SK-N-DZ (cell line): ENCODE measurements at regions not wholly inside any gene's neighbourhood (a gene's known extent, or its start where the extent isn't known, plus 50 kb on each side); places are given as distances from the start of the nearest gene placed in this dataset.
"Not testable (repeated sequence)": the region's sequence is repeated elsewhere in the genome, so short reads cannot be mapped to it uniquely, and the experiment has no call there.

ENCODE experiments used
- DNase-seq: peaks from one replicate; pipeline ENCODE4 v3.0.0-alpha.2; 2015; ENCODE audit warnings: low spot score

DNA sequence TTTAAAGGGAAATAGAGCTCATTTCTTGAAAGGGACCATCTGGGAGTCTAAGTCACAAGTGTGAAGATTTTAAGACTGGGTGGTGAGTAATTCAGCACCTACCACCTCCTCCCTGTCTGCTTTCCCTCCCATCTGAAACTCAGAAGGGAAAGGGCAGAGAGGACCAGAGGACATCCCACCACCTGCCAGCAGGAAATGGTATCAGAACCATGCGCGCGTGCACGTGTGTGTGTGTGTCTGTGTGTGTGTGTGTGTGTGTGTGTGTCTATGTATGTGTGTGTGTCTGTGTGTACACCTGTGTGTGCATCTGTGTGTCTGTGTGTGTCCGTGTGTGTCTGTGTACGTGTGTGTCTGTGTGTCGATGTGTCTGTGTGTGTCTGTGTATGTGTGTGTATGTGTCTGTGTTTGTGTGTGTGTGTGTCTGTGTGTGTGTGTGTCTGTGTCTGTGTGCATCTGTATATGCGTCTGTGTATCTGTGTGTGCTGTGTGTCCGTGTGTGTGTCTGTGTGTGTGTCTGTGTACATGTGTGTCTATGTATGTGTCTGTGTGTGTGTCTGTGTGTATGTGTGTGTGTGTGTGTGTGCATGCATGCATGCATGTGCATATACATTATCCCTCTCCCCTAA is 76.8 kb downstream of the ZFP36L2 start:
- DNase-seq, result no peak

DNA sequence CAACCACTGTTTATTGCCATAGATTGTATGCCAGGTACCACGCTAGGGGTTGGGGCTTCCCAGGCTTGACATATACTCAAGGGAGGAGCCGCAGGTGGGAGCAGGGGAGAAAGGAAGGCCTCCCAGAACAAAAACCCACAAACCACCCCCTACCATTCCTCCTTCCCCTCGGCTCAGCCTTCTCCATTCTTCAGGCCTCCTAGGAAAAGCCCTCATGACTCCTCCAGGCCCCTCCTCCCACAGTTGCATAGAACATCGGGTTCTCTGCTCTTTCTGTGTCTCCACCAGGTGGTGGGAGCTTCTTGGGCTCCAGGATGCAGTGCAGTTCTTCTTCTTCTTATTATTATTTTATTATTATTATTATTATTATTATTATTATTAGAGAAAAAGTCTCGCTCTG is 80.3 kb downstream of the ZFP36L2 start:
- DNase-seq, result no peak

DNA sequence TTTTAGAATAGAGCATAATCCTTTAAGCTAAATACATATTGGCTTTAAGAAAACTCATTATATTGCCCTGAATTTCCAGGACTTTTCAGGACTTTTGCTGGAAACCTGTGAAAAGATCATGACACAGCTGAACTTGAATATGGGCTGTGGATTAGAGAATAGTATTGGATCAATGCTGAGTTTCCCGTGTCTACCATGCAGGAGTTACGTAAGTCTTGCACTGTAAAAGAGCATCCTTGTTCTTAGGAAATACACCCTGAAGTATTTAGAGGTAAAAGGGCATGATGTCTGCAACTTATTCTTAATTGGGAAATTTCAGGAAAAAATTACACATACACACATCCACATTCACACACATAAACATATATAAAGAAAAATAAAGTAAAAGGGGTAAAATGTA is 82.1 kb downstream of the ZFP36L2 start:
- no peak for DNase-seq

DNA sequence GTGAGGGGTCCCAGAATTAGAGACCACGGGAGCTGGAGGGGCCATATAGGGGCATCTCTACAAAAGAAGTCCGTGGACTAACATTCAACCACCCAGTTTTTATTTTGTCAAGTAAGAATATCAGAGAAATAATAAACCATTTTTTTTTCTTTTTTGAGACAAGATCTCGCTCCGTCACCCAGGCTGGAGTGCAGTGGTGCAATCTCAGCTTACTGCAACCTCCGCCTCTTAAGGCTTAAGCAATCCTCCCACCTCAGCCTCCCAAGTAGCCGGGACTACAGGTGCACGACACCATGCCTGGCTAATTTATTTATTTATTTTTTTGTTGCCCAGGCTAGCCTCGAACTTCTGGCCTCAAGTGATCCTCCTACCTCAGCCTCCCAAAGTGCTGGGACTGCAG is 82.7 kb downstream of the ZFP36L2 start:
- no peak for DNase-seq

DNA sequence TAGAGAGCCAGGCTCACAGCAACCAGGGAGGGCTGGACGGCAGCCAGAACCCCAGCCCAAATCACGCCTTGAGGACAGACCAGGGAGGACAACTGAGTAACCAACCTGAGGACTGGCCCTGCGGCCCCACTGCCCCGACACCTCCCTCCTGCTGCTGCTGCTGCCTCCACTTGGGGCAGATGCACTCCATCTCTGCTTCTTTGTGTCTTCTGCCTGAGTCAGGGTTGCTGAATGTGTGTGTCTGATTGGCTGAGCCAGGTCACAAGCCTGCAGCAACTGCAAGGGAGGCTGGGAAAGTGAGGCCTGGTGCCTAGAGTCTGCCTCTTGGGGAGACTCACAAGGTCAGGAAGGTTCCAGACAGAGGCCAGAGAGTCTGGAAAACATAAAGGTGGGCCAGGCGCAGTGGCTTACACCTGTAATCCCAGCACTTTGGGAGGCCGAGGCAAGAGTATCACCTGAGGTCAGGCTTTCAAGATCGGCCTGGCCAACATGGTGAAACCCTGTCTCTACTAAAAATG is 83.4 kb downstream of the ZFP36L2 start:
- DNase-seq, result peak; percentile 59

DNA sequence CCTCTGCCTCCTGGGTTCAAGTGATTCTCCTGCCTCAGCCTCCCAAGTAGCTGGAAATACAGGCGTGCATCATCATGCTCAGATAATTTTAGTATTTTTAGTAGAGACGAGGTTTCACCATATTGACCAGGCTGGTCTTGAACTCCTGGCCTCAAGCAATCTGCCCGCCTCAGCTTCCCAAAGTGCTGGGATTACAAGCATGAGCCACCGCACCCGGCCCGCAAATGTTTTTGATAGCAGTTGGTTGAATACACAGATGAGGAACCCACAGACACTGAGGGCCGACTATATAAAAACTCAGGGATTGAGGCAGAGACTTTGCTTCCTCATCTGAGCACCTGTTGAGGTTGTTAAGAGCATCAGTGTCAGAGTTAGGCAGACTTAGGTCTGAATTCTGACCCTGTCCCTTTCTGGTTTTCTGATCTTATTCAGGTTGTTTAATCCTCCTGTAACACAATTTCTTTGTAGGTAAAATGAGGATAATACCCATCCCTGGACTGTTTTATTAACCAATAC is 84.7 kb downstream of the ZFP36L2 start:
- DNase-seq, result not testable (repeated sequence)

DNA sequence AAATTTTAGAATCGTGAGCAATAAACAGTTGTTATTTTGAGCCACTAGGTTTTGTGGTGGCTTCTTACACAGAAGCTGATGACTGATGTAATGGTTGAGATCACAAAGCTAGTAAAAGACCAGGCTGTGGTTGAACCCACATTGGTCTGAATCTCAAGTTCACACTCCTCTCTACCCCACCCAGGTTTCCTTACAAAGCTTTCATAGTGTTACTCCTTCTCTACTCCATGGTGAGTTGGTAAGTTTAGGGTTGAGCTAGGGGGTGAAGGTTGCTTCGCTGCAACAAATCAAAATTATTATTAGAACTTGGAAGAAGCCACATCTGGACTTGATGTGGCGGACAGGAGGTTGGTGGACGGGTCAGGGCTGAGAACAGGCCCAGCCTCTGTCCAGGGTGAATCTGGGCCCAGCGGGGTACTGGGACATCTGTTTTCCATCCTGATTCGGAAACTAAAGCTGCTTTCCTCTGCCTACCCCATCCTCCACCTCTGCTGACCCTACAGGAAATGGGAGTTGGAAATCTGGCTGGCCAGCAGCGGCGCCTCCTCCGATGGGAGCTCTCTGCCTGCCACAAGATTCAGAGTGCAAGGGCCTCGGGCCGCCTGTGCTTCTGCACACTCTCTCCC is 86.3 kb downstream of the ZFP36L2 start:
- DNase-seq, result no peak

DNA sequence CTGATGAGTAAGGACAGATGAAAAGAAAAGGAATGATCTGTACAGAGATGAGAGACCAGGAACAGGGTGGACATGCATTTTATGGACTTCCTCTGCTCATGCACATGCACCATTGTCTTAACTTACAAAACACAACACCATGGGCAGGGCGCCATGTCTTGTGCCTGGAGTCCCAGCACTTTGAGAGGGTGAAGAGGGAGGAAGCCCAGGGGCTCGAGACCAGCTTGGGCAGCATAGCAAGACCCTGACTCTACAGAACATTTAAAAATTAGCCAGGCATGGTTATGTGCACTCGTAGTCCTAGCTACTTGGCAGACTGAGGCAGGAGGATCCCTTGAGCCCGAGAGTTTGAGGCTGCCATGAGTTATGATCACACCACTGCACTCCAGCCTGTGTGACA is 86.9 kb downstream of the ZFP36L2 start:
- no peak for DNase-seq

DNA sequence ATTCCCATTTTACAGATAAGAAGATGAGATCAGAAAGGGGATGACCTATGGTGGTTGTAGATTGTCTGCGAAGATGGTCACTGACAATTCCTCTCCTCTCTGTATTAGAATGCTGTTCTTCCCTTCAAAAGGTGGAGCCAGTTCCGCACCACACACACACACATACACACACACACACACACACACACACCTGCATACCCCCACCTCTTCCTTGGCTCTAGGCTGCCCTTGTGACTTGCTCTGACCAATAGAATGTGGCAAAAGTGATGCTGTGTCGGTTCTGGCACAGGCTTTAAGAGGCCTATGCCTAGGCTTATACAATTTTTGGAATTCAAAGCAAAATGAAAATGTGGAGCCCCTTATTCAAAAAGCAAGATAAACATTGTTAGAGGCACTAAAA is 88.0 kb downstream of the ZFP36L2 start:
- DNase-seq, result no peak

DNA sequence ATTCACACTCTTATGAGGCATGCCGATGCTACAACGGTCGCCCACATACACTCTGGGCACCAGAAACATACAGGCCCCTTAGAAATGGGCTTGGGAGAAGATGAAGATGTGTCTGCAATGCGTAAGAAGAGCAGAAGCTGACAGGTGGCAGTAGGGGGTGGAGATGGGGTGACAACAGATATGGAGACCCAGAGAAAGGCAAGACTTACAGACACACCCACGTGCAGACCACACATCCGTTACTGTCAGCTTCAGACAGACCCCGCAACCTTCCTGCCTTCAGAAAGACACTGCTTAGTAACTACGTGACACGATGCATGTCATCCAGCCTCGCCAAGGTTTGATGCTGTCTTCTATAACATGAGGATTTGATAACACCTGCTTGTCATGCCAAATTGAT is 89.5 kb downstream of the ZFP36L2 start:
- DNase-seq, result no peak

DNA sequence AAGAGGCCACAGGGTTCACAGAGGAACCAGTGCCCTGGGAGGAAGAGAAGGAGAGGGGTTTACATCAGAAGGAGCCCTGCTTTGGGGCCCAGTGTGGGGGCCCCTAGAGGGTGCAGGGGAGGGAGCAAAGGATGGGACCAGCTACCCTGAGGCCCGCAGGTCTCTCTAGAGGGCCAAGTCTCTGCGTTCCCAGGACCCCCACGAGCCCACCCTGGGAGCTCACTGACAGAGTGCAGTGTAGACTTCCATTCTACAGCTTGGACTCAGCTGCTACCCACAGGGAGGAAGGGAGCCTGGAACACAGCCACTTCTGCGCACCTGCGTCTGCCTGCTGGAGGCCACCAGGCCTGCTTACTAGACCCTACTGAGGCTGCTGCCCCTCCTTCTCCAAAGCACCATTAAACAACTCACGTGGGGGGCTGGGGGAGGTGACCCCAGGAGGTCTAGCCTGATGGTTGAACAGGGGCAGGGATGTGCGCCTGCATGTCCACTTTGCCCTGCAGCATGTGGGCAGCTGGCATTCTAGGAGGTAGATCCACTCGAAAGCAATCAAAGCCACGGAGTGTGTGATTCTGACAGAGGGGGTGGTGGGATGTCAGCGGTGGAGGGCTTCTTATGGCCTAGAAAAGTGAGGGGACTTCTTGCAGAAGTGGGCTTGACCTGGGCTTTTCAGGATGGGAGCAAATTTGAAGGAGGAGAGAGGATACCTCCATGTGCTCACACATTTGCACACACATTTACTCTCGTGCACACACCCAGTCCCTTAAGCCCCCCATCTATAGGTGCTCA is 90.2 kb downstream of the ZFP36L2 start:
- DNase-seq, result no peak

DNA sequence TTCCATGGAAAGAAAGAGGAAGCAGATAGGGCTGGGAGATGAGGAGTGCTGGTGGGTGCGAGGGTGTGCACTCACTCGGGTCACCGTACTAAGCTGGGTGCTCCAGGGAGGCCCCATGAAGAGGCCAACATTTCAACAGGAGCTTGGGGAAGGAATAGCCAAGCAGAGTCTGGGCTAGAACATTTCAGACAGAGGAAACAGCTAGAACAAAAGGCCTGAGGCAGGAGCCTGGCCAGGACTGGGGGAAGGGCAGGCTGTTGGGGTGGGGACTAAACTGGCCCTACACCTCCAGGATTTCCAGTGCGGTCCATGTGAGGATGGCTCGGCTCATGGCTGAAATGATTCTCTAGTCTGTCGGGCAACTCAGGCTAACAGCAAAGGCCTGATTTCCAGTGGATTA is 90.8 kb downstream of the ZFP36L2 start:
- no peak for DNase-seq

DNA sequence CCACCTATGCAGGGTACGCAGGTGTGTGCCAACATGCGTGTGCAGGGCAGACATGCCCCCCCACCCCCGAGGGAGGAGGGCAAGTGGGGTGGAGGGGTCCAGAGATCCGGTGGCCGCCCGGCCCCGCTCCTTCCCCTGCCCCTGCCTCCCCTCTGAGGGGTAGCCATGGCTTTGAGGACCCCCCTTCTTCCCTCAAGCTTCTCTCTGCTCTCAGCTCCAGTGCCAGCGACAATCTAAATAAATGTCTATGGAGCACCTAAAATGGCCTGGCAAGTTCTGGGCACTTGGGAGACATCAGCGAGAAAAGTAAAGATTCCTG is 91.9 kb downstream of the ZFP36L2 start:
- DNase-seq, result no peak

DNA sequence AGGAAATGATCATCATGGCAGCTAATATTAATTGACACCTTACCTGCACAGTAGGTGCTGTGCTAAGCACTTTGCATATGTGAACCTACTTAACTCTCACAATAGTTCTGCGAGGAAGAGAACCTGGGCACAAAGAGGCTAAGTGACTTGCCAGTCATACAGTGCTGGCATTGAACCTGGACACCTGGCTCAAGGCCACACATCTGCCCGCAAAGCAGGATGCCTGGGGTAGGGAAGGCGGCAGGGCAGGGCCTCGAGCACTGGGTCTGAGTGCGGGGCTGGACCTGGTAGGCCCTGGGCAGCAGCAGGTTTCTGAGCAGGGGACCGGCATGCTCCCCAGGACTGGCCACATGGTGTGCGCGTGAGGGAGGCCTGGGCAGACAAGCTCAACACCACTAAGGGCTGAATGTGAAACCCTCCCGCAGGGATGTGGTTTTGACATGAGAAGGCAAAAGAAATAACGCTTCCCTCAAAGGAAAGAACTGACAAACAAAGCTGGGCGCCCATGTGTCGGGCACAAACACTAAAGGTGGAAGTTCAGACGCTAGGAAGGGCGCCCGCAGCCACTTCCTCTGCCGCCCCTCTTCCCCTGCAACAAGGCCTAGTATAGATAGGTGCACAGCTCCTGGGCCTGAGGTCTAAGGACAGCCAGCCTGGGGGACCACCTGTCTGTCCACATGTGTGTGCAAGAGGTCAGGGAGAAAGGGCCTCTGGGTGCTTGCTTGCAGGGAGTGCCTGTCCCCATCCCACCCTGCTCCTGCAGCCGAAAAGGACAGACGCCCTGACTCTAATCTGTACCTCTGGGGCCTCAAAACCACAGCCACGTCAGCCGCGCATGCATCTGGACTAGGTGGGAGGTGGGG is 92.5 kb downstream of the ZFP36L2 start:
- no peak for DNase-seq

DNA sequence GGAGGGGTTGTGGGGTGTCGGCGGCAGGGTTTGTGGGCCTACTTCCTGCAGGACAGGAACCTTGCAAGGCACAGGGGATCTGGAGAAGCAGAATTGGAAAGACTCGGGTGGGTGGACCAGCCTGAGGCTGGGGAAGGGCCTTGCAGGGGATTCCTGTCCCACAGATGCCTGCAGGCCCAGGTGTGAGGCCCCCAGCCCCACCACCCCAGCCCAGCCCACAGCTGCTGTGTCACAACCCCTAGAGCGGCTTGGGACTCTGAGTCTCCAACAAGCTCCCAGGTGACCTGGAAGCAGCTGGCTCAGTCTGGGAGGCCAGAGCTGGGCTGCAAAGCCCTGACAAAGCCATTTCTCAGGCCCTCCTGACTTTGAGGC is 93.1 kb downstream of the ZFP36L2 start:
- DNase-seq, result no peak

DNA sequence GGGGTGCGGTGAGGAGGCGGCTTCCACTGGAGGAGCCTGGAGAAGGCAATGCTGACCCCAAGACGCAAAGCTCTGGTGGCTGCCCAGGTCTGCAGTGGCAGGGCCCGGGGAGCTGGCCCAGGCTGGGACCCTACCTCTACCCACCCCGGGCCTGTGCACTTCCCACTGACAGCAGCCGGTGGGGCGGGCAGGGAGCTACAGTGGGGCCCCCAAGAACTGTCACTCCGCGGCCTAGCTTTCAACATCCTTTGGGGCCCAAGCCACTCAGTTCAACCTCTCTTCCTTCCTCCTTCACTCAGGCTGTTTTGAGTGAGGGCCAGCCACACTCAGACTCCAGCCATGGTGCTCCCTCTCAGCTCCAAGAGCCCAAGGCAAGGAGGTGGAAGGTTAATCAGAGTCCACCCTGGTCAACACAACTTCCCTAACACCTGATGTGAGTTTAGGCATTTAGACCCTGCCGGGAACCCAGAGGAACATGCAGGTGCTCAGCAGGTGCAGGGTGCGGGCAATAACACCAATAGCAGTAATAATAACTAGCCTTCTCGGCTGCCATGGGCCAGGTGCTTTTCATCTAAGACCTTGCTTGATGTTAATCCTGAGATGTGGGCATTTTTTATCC is 93.6 kb downstream of the ZFP36L2 start:
- DNase-seq, result no peak

DNA sequence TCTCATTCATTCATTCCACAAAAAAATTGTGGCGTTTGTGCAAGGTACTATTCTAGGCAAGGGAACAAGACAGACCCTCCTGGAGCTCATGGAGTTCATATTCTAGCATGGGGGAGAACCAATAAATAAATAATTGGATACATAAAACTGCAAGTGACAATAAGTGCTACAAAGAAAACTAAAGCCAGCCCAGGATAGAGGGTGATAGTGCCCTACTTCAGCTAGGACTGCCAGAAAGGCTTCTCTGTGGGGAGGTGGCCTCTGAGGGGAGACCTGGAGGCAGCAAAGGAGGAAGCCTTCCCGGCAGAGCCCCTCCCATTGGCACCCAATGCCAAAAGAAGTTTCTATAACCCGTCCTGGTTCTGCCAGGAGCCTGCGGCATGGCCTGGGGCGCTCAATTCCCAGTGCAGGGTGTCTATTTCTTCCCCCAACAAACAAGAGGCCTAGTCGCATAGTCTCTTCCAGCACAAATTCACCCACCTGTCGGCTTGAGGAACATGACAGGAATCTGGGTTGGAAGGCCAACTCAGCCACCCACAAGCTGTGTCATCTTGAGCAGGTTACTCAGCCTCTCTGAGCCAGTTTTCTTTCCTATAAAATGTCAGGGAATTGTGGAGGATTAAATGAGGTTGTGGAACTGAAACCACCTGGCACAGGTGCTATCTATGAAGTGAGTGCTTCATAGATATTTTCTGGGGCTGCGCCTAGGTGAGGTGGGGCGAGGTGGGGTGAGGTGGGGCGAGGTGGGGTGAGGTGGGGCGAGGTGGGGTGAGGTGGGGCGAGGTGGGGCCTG is 94.3 kb downstream of the ZFP36L2 start:
- no peak for DNase-seq

DNA sequence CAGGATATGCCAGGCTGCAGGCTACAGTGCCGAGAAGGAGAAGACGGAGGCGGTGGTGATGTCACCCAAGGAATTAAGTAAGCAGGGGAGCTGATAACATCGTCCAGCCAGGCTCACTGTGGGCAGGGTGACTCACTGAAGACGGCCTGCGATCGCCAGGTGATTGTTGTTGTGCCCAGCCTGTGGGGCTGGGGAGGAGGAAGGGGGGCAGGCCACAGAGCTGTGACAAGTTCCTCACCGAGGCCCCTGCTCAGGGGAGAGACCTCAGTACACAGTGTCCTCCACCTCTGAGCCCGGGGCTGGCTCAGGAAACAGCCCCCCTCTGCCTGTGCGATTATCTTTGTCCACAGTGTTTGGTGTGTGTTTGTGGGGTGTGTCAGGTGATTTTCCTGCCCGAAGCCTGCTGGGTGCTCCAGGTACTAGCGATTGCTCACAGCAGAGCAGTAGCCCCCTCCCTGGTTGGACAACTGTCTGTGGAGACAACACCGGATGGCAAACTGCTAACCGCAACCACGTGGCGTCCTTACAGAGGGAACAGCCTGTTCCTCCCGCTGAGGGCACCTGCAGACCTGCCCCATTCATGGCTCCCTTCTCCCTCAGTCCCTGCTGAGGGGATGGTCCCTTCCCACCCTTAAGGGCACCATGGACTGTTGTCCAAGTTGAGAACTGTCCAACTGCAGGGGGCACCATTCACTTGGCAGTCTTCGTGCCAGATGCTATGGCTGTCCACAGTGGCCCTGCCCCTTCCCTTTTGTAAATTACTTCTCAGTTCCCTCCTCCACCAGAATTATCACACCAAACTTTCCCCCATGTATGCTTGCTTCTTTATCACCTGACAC is 95.1 kb downstream of the ZFP36L2 start:
- DNase-seq, result no peak

DNA sequence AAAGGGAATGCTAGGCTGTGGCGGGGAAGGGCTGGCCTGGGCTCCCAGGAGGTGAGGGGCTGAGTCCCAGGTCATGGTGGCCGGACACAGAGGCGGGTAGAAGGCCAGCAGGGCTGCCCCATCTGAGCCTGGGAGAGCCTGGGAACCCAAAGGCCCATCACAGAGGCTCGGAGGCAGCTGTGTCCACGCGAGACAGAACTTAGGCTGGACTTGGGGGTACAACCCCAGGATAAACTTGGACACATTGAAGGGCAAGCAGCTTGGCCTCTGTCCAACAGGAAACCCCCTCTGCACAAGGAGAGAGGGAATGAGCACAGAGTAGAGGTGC is 95.9 kb downstream of the ZFP36L2 start:
- no peak for DNase-seq
